ENCODE measurements at regions not wholly inside any gene's neighbourhood (a gene's known extent, or its start where the extent isn't known, plus 50 kb on each side); places are given as distances from the start of the nearest gene placed in this dataset.
A peak's percentile ranks its signal among the peaks of the same experiment; 100 is the strongest.

- Histone ChIP-seq H3K27ac (ENCODE audit: low read depth, low read length) (no peak overlapping the region), H3K4me3 (ENCODE audit: low read depth, low read length) (no peak overlapping the region), H3K27me3 (ENCODE audit: control insufficient read depth, insufficient read depth, low read length) (no peaks in the 10 kb centered on the region), H3K9me3 (ENCODE audit: control insufficient read depth, insufficient read depth, low read length) (peaks cover 8% of the 10 kb centered on the region)
- CTCF ChIA-PET: interaction anchor here (1.0 to 1.3 kb wide), 3 partner anchors 10 to 583 kb away, joined by 3 to 7 read pairs (median 3); no protein-coding TSS in a partner anchor
- POLR2A ChIA-PET: no interaction called here
- DNase-seq (ENCODE audit: low read depth, low spot score): no peak
- peak; percentile 57 for TF ChIP-seq CTCF (IDR thresholded peaks at IDR 0.05; ENCODE audit: low read depth, low read length)
These were observed 214.1 kb downstream of the COL12A1 start for GRCh38 chr6:74991573-74992332.

- no peak for DNase-seq (ENCODE audit: low read depth, low spot score)
- Histone ChIP-seq H3K9me3 (ENCODE audit: control insufficient read depth, insufficient read depth, low read length) (no peaks in the 10 kb centered on the region), H3K4me3 (ENCODE audit: low read depth, low read length) (no peak overlapping the region), H3K27me3 (ENCODE audit: control insufficient read depth, insufficient read depth, low read length) (no peaks in the 10 kb centered on the region), H3K27ac (ENCODE audit: low read depth, low read length) (no peak overlapping the region)
- POLR2A ChIA-PET: no interaction called here
- no peak for TF ChIP-seq CTCF (IDR thresholded peaks at IDR 0.05; ENCODE audit: low read depth, low read length)
- CTCF ChIA-PET: no interaction called here
These were observed 226.6 kb downstream of the COL12A1 start for GRCh38 chr6:74979065-74979766.

GRCh38 chr6:74976701-74977100 lies 229.2 kb downstream of the COL12A1 start:
- H3K9me3 ChIP-seq (ENCODE audit: control insufficient read depth, insufficient read depth, low read length): no peaks in the 10 kb centered on the region
- no peaks in the 10 kb centered on the region for H3K27me3 ChIP-seq (ENCODE audit: control insufficient read depth, insufficient read depth, low read length)
- no peak for DNase-seq (ENCODE audit: low read depth, low spot score)
- no peak for TF ChIP-seq CTCF (IDR thresholded peaks at IDR 0.05; ENCODE audit: low read depth, low read length)
- no peak overlapping the region for H3K4me3 ChIP-seq (ENCODE audit: low read depth, low read length)
- CTCF ChIA-PET: no interaction called here
- H3K27ac ChIP-seq (ENCODE audit: low read depth, low read length): no peak overlapping the region
- POLR2A ChIA-PET: no interaction called here

- H3K9me3 ChIP-seq (ENCODE audit: control insufficient read depth, insufficient read depth, low read length): no peaks in the 10 kb centered on the region
- POLR2A ChIA-PET: no interaction called here
- H3K27me3 ChIP-seq (ENCODE audit: control insufficient read depth, insufficient read depth, low read length): no peaks in the 10 kb centered on the region
- H3K4me3 ChIP-seq (ENCODE audit: low read depth, low read length): no peak overlapping the region
- no peak for TF ChIP-seq CTCF (IDR thresholded peaks at IDR 0.05; ENCODE audit: low read depth, low read length)
- no peak for DNase-seq (ENCODE audit: low read depth, low spot score)
- CTCF ChIA-PET: interaction anchor here (1.3 kb wide), 1 partner anchor 16 kb away, joined by 3 read pairs; no protein-coding TSS in a partner anchor
- no peak overlapping the region for H3K27ac ChIP-seq (ENCODE audit: low read depth, low read length)
These were observed 229.8 kb downstream of the COL12A1 start for GRCh38 chr6:74976026-74976425.

- CTCF ChIA-PET: no interaction called here
- no peak for DNase-seq (ENCODE audit: low read depth, low spot score)
- Histone ChIP-seq H3K4me3 (ENCODE audit: low read depth, low read length) (no peak overlapping the region), H3K9me3 (ENCODE audit: control insufficient read depth, insufficient read depth, low read length) (no peaks in the 10 kb centered on the region), H3K27ac (ENCODE audit: low read depth, low read length) (no peak overlapping the region), H3K27me3 (ENCODE audit: control insufficient read depth, insufficient read depth, low read length) (no peaks in the 10 kb centered on the region)
- no peak for TF ChIP-seq CTCF (IDR thresholded peaks at IDR 0.05; ENCODE audit: low read depth, low read length)
- POLR2A ChIA-PET: no interaction called here
These were observed 232.3 kb downstream of the COL12A1 start for GRCh38 chr6:74973591-74973990.

All from AG04450 (cell line).